ENCODE measurements at regions not wholly inside any gene's neighbourhood (a gene's known extent, or its start where the extent isn't known, plus 50 kb on each side); places are given as distances from the start of the nearest gene placed in this dataset.
A peak's percentile ranks its signal among the peaks of the same experiment; 100 is the strongest.
"Not testable (repeated sequence)": the region's sequence is repeated elsewhere in the genome, so short reads cannot be mapped to it uniquely, and the experiment has no call there.

- Histone ChIP-seq H3K4me3 (no peak overlapping the region), H3K4me1 (no peaks in the 10 kb centered on the region), H3K27ac (no peak overlapping the region), H3K27me3 (no peaks in the 10 kb centered on the region), H3K36me3 (no peaks in the 10 kb centered on the region), H3K9me3 (no peaks in the 10 kb centered on the region)
- intact Hi-C loops (cut with DNase I), result no loop called here
- TF ChIP-seq CTCF (IDR thresholded peaks at IDR 0.05), result peak in 2 of 3 experiments; percentile 6 to 18
- no peak for DNase-seq (ENCODE audit: low spot score in 2 of 2)
Measured at GRCh38 chrX:36898301-36898700, 109.9 kb upstream of the FAM47C start.

GRCh38 chrX:36904561-36904960 lies 103.6 kb upstream of the FAM47C start:
- H3K4me3 ChIP-seq; H3K27ac ChIP-seq; H3K4me1 ChIP-seq; DNase-seq (ENCODE audit: low spot score in 2 of 2); H3K36me3 ChIP-seq; H3K27me3 ChIP-seq; intact Hi-C loops (cut with DNase I); H3K9me3 ChIP-seq: not testable (repeated sequence)

- DNase-seq (ENCODE audit: low spot score in 2 of 2), result no peak
- peak in 1 of 3 experiments; percentile 40 for TF ChIP-seq CTCF (IDR thresholded peaks at IDR 0.05)
- Histone ChIP-seq H3K27ac (no peak overlapping the region), H3K27me3 (no peaks in the 10 kb centered on the region), H3K4me3 (no peak overlapping the region), H3K36me3 (no peaks in the 10 kb centered on the region), H3K9me3 (no peaks in the 10 kb centered on the region), H3K4me1 (no peaks in the 10 kb centered on the region)
- intact Hi-C loops (cut with DNase I), result no loop called here
Measured at GRCh38 chrX:36908801-36909675, 99.1 kb upstream of the FAM47C start.

GRCh38 chrX:36909676-36910030 lies 98.5 kb upstream of the FAM47C start:
- Histone ChIP-seq H3K9me3 (no peaks in the 10 kb centered on the region), H3K36me3 (no peaks in the 10 kb centered on the region), H3K27me3 (no peaks in the 10 kb centered on the region), H3K4me3 (no peak overlapping the region), H3K27ac (no peak overlapping the region), H3K4me1 (no peaks in the 10 kb centered on the region)
- intact Hi-C loops (cut with DNase I), result no loop called here
- no peak for TF ChIP-seq CTCF (IDR thresholded peaks at IDR 0.05)
- no peak for DNase-seq (ENCODE audit: low spot score in 2 of 2)

GRCh38 chrX:36913551-36913950 lies 94.6 kb upstream of the FAM47C start:
- H3K27me3 ChIP-seq, result no peaks in the 10 kb centered on the region
- no peaks in the 10 kb centered on the region for H3K9me3 ChIP-seq
- no peak for DNase-seq (ENCODE audit: low spot score in 2 of 2)
- no peak for TF ChIP-seq CTCF (IDR thresholded peaks at IDR 0.05)
- H3K4me1 ChIP-seq, result no peaks in the 10 kb centered on the region
- H3K4me3 ChIP-seq, result no peak overlapping the region
- H3K36me3 ChIP-seq, result no peaks in the 10 kb centered on the region
- H3K27ac ChIP-seq, result no peak overlapping the region
- intact Hi-C loops (cut with DNase I), result no loop called here

GRCh38 chrX:36916941-36917340 lies 91.2 kb upstream of the FAM47C start:
- TF ChIP-seq CTCF (IDR thresholded peaks at IDR 0.05), result no peak
- no peak for DNase-seq (ENCODE audit: low spot score in 2 of 2)
- no peak overlapping the region for H3K27ac ChIP-seq
- H3K9me3 ChIP-seq, result no peaks in the 10 kb centered on the region
- intact Hi-C loops (cut with DNase I), result no loop called here
- no peaks in the 10 kb centered on the region for H3K36me3 ChIP-seq
- no peak overlapping the region for H3K4me3 ChIP-seq
- no peaks in the 10 kb centered on the region for H3K4me1 ChIP-seq
- H3K27me3 ChIP-seq, result no peaks in the 10 kb centered on the region

All from ascending aorta (tissue), 2 donors.